Putamen (tissue), 1 donor: ENCODE measurements at regions not wholly inside any gene's neighbourhood (a gene's known extent, or its start where the extent isn't known, plus 50 kb on each side); places are given as distances from the start of the nearest gene placed in this dataset.
"Not testable (repeated sequence)": the region's sequence is repeated elsewhere in the genome, so short reads cannot be mapped to it uniquely, and the experiment has no call there.

Experiments used
- DNase-seq: peaks from one replicate; pipeline ENCODE4 v3.0.0-alpha.2; 2016; ENCODE audit warnings: low spot score

GRCh38 chr2:37758141-37758601, 86.7 kb upstream of the CDC42EP3 start:
- not testable (repeated sequence) for DNase-seq

- DNase-seq = not testable (repeated sequence)
Measured at GRCh38 chr2:37759989-37760388, 88.5 kb upstream of the CDC42EP3 start.

GRCh38 chr2:37760471-37760870, 89.0 kb upstream of the CDC42EP3 start:
- DNase-seq = no peak

GRCh38 chr2:37762281-37762680, 90.8 kb upstream of the CDC42EP3 start:
- not testable (repeated sequence) for DNase-seq

- no peak for DNase-seq
Measured at GRCh38 chr2:37764739-37765138, 93.3 kb upstream of the CDC42EP3 start.

GRCh38 chr2:37766106-37766505, 94.7 kb upstream of the CDC42EP3 start:
- no peak for DNase-seq

- DNase-seq = no peak
Measured at GRCh38 chr2:37767046-37767445, 95.6 kb upstream of the CDC42EP3 start.

GRCh38 chr2:37767959-37768925, 96.8 kb upstream of the CDC42EP3 start:
- DNase-seq = no peak

GRCh38 chr2:37769551-37769950, 98.1 kb upstream of the CDC42EP3 start:
- DNase-seq = no peak

GRCh38 chr2:37770797-37771196, 99.4 kb upstream of the CDC42EP3 start:
- no peak for DNase-seq

- no peak for DNase-seq
Measured at GRCh38 chr2:37771600-37772088, 100.2 kb upstream of the CDC42EP3 start.

- DNase-seq = no peak
Measured at GRCh38 chr2:37773371-37774130, 102.1 kb upstream of the CDC42EP3 start.

- not testable (repeated sequence) for DNase-seq
Measured at GRCh38 chr2:37774171-37774944, 102.9 kb upstream of the CDC42EP3 start.

GRCh38 chr2:37774976-37775907, 103.8 kb upstream of the CDC42EP3 start:
- DNase-seq = no peak

GRCh38 chr2:37775908-37776250, 104.4 kb upstream of the CDC42EP3 start:
- no peak for DNase-seq

- no peak for DNase-seq
Measured at GRCh38 chr2:37776487-37776886, 105.0 kb upstream of the CDC42EP3 start.

GRCh38 chr2:37779139-37779538, 107.7 kb upstream of the CDC42EP3 start:
- no peak for DNase-seq

- DNase-seq = no peak
Measured at GRCh38 chr2:37779611-37780386, 108.4 kb upstream of the CDC42EP3 start.

- no peak for DNase-seq
Measured at GRCh38 chr2:37780387-37780676, 108.9 kb upstream of the CDC42EP3 start.

- DNase-seq = no peak
Measured at GRCh38 chr2:37781028-37781427, 109.6 kb upstream of the CDC42EP3 start.
